Activated naive CD8-positive, alpha-beta T cell treated with anti-CD3 and anti-CD28 coated beads, Interleukin-2, amount 50 U/mL, for 24 hours (primary cell): ENCODE measurements at regions not wholly inside any gene's neighbourhood (a gene's known extent, or its start where the extent isn't known, plus 50 kb on each side); places are given as distances from the start of the nearest gene placed in this dataset.

Experiments used
- ATAC-seq: fragments of 150-1000 bp; cut with Tn5 transposase; one replicate; pipeline ENCODE4 v1.10.0; 2021
- DNase-seq: peaks from one replicate; pipeline ENCODE4 v3.0.0; 2021
- H3K27ac Mint-ChIP-seq: one replicate; pipeline ENCODE4 v1.8.0; 2021; ENCODE audit warnings: mild to moderate bottlenecking, mixed read lengths
- H3K27me3 Mint-ChIP-seq: one replicate; pipeline ENCODE4 v1.8.0; 2021; ENCODE audit warnings: mixed read lengths
- H3K36me3 Mint-ChIP-seq: one replicate; pipeline ENCODE4 v1.8.0; 2021; ENCODE audit warnings: low read depth, mixed read lengths
- H3K4me1 Mint-ChIP-seq: one replicate; pipeline ENCODE4 v1.8.0; 2021; ENCODE audit warnings: mixed read lengths
- H3K4me3 Mint-ChIP-seq: one replicate; pipeline ENCODE4 v1.8.0; 2021; ENCODE audit warnings: mild to moderate bottlenecking, moderate library complexity, mixed read lengths
- H3K9me3 Mint-ChIP-seq: one replicate; pipeline ENCODE4 v1.8.0; 2021; ENCODE audit warnings: mixed read lengths

- ATAC-seq (no peak), DNase-seq (no peak)
- Mint-ChIP-seq H3K4me1 (peaks cover 4% of the 10 kb centered on the region), H3K4me3 (no peak overlapping the region), H3K36me3 (no peaks in the 10 kb centered on the region), H3K27me3 (no peaks in the 10 kb centered on the region), H3K9me3 (peaks cover 6% of the 10 kb centered on the region), H3K27ac (no peak overlapping the region)
Observed at GRCh38 chr4:23374259-23374658, 515.6 kb downstream of the PPARGC1A start.

GRCh38 chr4:23373261-23373660, 516.6 kb downstream of the PPARGC1A start:
- DNase-seq (peak; percentile 2), ATAC-seq (peak; percentile 95)
- no peak overlapping the region for H3K4me3 Mint-ChIP-seq
- peaks cover 4% of the 10 kb centered on the region for H3K4me1 Mint-ChIP-seq
- no peaks in the 10 kb centered on the region for H3K36me3 Mint-ChIP-seq
- no peak overlapping the region for H3K27ac Mint-ChIP-seq
- H3K27me3 Mint-ChIP-seq = no peaks in the 10 kb centered on the region
- H3K9me3 Mint-ChIP-seq = no peaks in the 10 kb centered on the region

GRCh38 chr4:23371533-23371932, 518.3 kb downstream of the PPARGC1A start:
- Mint-ChIP-seq H3K27me3 (no peaks in the 10 kb centered on the region), H3K9me3 (no peaks in the 10 kb centered on the region), H3K36me3 (no peaks in the 10 kb centered on the region), H3K4me1 (peaks cover 4% of the 10 kb centered on the region), H3K4me3 (no peak overlapping the region), H3K27ac (no peak overlapping the region)
- no peak for ATAC-seq
- DNase-seq = no peak

- H3K4me3 Mint-ChIP-seq = no peak overlapping the region
- no peaks in the 10 kb centered on the region for H3K9me3 Mint-ChIP-seq
- peaks cover 4% of the 10 kb centered on the region for H3K4me1 Mint-ChIP-seq
- H3K27ac Mint-ChIP-seq = no peak overlapping the region
- no peaks in the 10 kb centered on the region for H3K27me3 Mint-ChIP-seq
- DNase-seq (no peak), ATAC-seq (no peak)
- H3K36me3 Mint-ChIP-seq = no peaks in the 10 kb centered on the region
Observed at GRCh38 chr4:23369331-23369730, 520.5 kb downstream of the PPARGC1A start.

- no peak for ATAC-seq
- Mint-ChIP-seq H3K4me1 (no peaks in the 10 kb centered on the region), H3K9me3 (no peaks in the 10 kb centered on the region)
Observed at GRCh38 chr4:23368081-23368697, 521.7 kb downstream of the PPARGC1A start.

GRCh38 chr4:23366557-23366906, 523.3 kb downstream of the PPARGC1A start:
- Mint-ChIP-seq H3K4me3 (no peak overlapping the region), H3K27ac (no peak overlapping the region)

More at GRCh38 chr4:23368081-23368697, 521.7 kb downstream of the PPARGC1A start:
- H3K36me3 Mint-ChIP-seq = no peaks in the 10 kb centered on the region
- H3K27ac Mint-ChIP-seq = no peak overlapping the region
- H3K27me3 Mint-ChIP-seq = no peaks in the 10 kb centered on the region
- DNase-seq = no peak
- no peak overlapping the region for H3K4me3 Mint-ChIP-seq

GRCh38 chr4:23365871-23366556, 523.8 kb downstream of the PPARGC1A start:
- H3K27me3 Mint-ChIP-seq = no peaks in the 10 kb centered on the region
- no peak overlapping the region for H3K4me3 Mint-ChIP-seq
- no peak overlapping the region for H3K27ac Mint-ChIP-seq
- ATAC-seq (no peak), DNase-seq (no peak)
- H3K36me3 Mint-ChIP-seq = no peaks in the 10 kb centered on the region
- no peaks in the 10 kb centered on the region for H3K4me1 Mint-ChIP-seq
- no peaks in the 10 kb centered on the region for H3K9me3 Mint-ChIP-seq

More at GRCh38 chr4:23366557-23366906, 523.3 kb downstream of the PPARGC1A start:
- Mint-ChIP-seq H3K27me3 (no peaks in the 10 kb centered on the region), H3K36me3 (no peaks in the 10 kb centered on the region), H3K9me3 (no peaks in the 10 kb centered on the region), H3K4me1 (no peaks in the 10 kb centered on the region)
- ATAC-seq (no peak), DNase-seq (no peak)

GRCh38 chr4:23365086-23365485, 524.8 kb downstream of the PPARGC1A start:
- no peak for ATAC-seq
- H3K27ac Mint-ChIP-seq = no peak overlapping the region
- H3K9me3 Mint-ChIP-seq = no peaks in the 10 kb centered on the region
- no peak for DNase-seq
- no peaks in the 10 kb centered on the region for H3K36me3 Mint-ChIP-seq
- no peaks in the 10 kb centered on the region for H3K27me3 Mint-ChIP-seq
- H3K4me3 Mint-ChIP-seq = no peak overlapping the region
- H3K4me1 Mint-ChIP-seq = no peaks in the 10 kb centered on the region

GRCh38 chr4:23364167-23364566, 525.7 kb downstream of the PPARGC1A start:
- H3K36me3 Mint-ChIP-seq = no peaks in the 10 kb centered on the region
- no peak for DNase-seq
- no peaks in the 10 kb centered on the region for H3K9me3 Mint-ChIP-seq
- H3K27ac Mint-ChIP-seq = no peak overlapping the region
- no peak for ATAC-seq
- no peaks in the 10 kb centered on the region for H3K27me3 Mint-ChIP-seq
- H3K4me3 Mint-ChIP-seq = no peak overlapping the region
- no peaks in the 10 kb centered on the region for H3K4me1 Mint-ChIP-seq

- Mint-ChIP-seq H3K4me3 (no peak overlapping the region), H3K4me1 (no peaks in the 10 kb centered on the region), H3K27me3 (no peaks in the 10 kb centered on the region), H3K27ac (no peak overlapping the region), H3K36me3 (no peaks in the 10 kb centered on the region), H3K9me3 (no peaks in the 10 kb centered on the region)
- ATAC-seq (no peak), DNase-seq (no peak)
Observed at GRCh38 chr4:23361453-23361852, 528.4 kb downstream of the PPARGC1A start.

GRCh38 chr4:23360718-23361117, 529.1 kb downstream of the PPARGC1A start:
- ATAC-seq (peak; percentile 28), DNase-seq (no peak)
- Mint-ChIP-seq H3K4me1 (no peaks in the 10 kb centered on the region), H3K36me3 (no peaks in the 10 kb centered on the region), H3K27me3 (no peaks in the 10 kb centered on the region), H3K9me3 (no peaks in the 10 kb centered on the region), H3K27ac (no peak overlapping the region), H3K4me3 (no peak overlapping the region)

- Mint-ChIP-seq H3K4me3 (no peak overlapping the region), H3K36me3 (no peaks in the 10 kb centered on the region), H3K27ac (no peak overlapping the region), H3K9me3 (no peaks in the 10 kb centered on the region), H3K4me1 (no peaks in the 10 kb centered on the region), H3K27me3 (no peaks in the 10 kb centered on the region)
- DNase-seq = no peak
- ATAC-seq = no peak
Observed at GRCh38 chr4:23355258-23355657, 534.6 kb downstream of the PPARGC1A start.

GRCh38 chr4:23353200-23353599, 536.6 kb downstream of the PPARGC1A start:
- no peaks in the 10 kb centered on the region for H3K9me3 Mint-ChIP-seq
- ATAC-seq (no peak), DNase-seq (no peak)
- H3K27me3 Mint-ChIP-seq = no peaks in the 10 kb centered on the region
- no peak overlapping the region for H3K4me3 Mint-ChIP-seq
- H3K27ac Mint-ChIP-seq = no peak overlapping the region
- no peaks in the 10 kb centered on the region for H3K4me1 Mint-ChIP-seq
- H3K36me3 Mint-ChIP-seq = no peaks in the 10 kb centered on the region

- Mint-ChIP-seq H3K36me3 (no peaks in the 10 kb centered on the region), H3K27me3 (no peaks in the 10 kb centered on the region), H3K9me3 (no peaks in the 10 kb centered on the region), H3K4me3 (no peak overlapping the region), H3K27ac (no peak overlapping the region), H3K4me1 (no peaks in the 10 kb centered on the region)
- DNase-seq (no peak), ATAC-seq (no peak)
Observed at GRCh38 chr4:23348789-23349498, 540.9 kb downstream of the PPARGC1A start.

GRCh38 chr4:23337292-23337691, 552.6 kb downstream of the PPARGC1A start:
- H3K9me3 Mint-ChIP-seq = peaks cover 5% of the 10 kb centered on the region
- H3K27ac Mint-ChIP-seq = no peak overlapping the region
- H3K4me3 Mint-ChIP-seq = no peak overlapping the region
- H3K36me3 Mint-ChIP-seq = no peaks in the 10 kb centered on the region
- no peak for ATAC-seq
- H3K27me3 Mint-ChIP-seq = no peaks in the 10 kb centered on the region
- no peak for DNase-seq
- peaks cover 36% of the 10 kb centered on the region for H3K4me1 Mint-ChIP-seq
